K562 (cell line): ENCODE measurements at regions not wholly inside any gene's neighbourhood (a gene's known extent, or its start where the extent isn't known, plus 50 kb on each side); places are given as distances from the start of the nearest gene placed in this dataset.

Experiments used
- ATF1 ChIP-seq, 2 experiments: fragments of 450-650 bp in 1 of 2; IDR thresholded peaks; 2 replicates each; pipeline ENCODE4 v1.6.1; 2016; ENCODE audit warnings: missing compliant biosample characterization in 1 of 2, missing genetic modification characterization in 1 of 2
- BACH1 ChIP-seq: fragments of 200-800 bp; sonication (Bioruptor generic); IDR thresholded peaks from 2 replicates; pipeline ENCODE4 v1.6.1; 2016; ENCODE audit warnings: missing genetic modification characterization, missing compliant biosample characterization
- CCNT2 ChIP-seq: IDR thresholded peaks from 2 replicates; pipeline ENCODE4 v1.6.1; 2011; ENCODE audit warnings: borderline replicate concordance, low read depth, mild to moderate bottlenecking, moderate library complexity, mixed read lengths, low read length; ENCODE audit not compliant: insufficient read length; ENCODE audit errors: extremely low read depth
- CEBPG ChIP-seq, 3 experiments: fragments of 200-800 bp in 1 of 3; sonication (Bioruptor generic) in 1 of 3; sonication (generic) in 1 of 3; formaldehyde crosslinking in 1 of 3; IDR thresholded peaks in 2 of 3; conservative IDR thresholded peaks in 1 of 3; 2 replicates each; pipeline versions ENCODE4 v1.6.1 to v1.8.0; 2016 to 2022; ENCODE audit warnings: missing compliant biosample characterization in 2 of 3, missing genetic modification characterization in 2 of 3, mild to moderate bottlenecking in 1 of 3, missing genetic modification reagents in 1 of 3
- CREM ChIP-seq: IDR thresholded peaks from 2 replicates; pipeline ENCODE4 v1.6.1; 2014; ENCODE audit warnings: antibody characterized with exemption, low read depth
- CTBP1 ChIP-seq: fragments of 450-650 bp; IDR thresholded peaks from 2 replicates; pipeline ENCODE4 v1.6.1; 2016; ENCODE audit warnings: borderline replicate concordance
- ELF2 ChIP-seq: fragments of 250-450 bp; sonication (Bioruptor Pico); IDR thresholded peaks from 2 replicates; pipeline ENCODE4 v1.5.0; 2021; ENCODE audit warnings: mild to moderate bottlenecking
- GMEB1 ChIP-seq: fragments of 250-450 bp; sonication (Bioruptor Pico); IDR thresholded peaks from 2 replicates; pipeline ENCODE4 v1.4.0; 2020; ENCODE audit warnings: mild to moderate bottlenecking
- HDAC2 ChIP-seq: fragments of 450-650 bp; IDR thresholded peaks from 2 replicates; pipeline ENCODE4 v1.6.1; 2016; ENCODE audit warnings: mild to moderate bottlenecking
- MTA3 ChIP-seq: fragments of 450-650 bp; formaldehyde crosslinking; IDR thresholded peaks from 2 replicates; pipeline ENCODE4 v1.6.1; 2017; ENCODE audit warnings: mild to moderate bottlenecking, borderline replicate concordance
- NBN ChIP-seq: fragments of 450-650 bp; IDR thresholded peaks from 2 replicates; pipeline ENCODE4 v1.6.1; 2016; ENCODE audit warnings: low read depth, mild to moderate bottlenecking
- NFE2L1 ChIP-seq: fragments of 450-650 bp; IDR thresholded peaks from 2 replicates; pipeline ENCODE4 v1.6.1; 2016; ENCODE audit warnings: missing genetic modification characterization, low read depth, mild to moderate bottlenecking, missing compliant biosample characterization, moderate library complexity, borderline replicate concordance
- PRMT5 ChIP-seq: sonication (generic); formaldehyde crosslinking; IDR thresholded peaks from 2 replicates; pipeline ENCODE4 v1.5.0; 2020; ENCODE audit warnings: missing genetic modification reagents
- PRPF4 ChIP-seq: fragments of 200-400 bp; formaldehyde crosslinking; IDR thresholded peaks from one replicate; pipeline ENCODE4 v1.6.1; 2017; ENCODE audit warnings: low read length, low read depth, mild to moderate bottlenecking; ENCODE audit not compliant: insufficient read depth, poor library complexity, severe bottlenecking
- RBM17 ChIP-seq: fragments of 200-400 bp; formaldehyde crosslinking; IDR thresholded peaks from 2 replicates; pipeline ENCODE4 v1.6.1; 2017; ENCODE audit warnings: low read depth, mild to moderate bottlenecking, low read length, borderline replicate concordance
- SIN3B ChIP-seq: fragments of 450-650 bp; IDR thresholded peaks from 2 replicates; pipeline ENCODE4 v1.6.1; 2017; ENCODE audit warnings: low read depth, mild to moderate bottlenecking, moderate library complexity
- SMARCA4 ChIP-seq: fragments of 450-650 bp; IDR thresholded peaks from 2 replicates; pipeline ENCODE4 v1.6.1; 2016
- TFE3 ChIP-seq: fragments of 450-650 bp; formaldehyde crosslinking; IDR thresholded peaks from 2 replicates; pipeline ENCODE4 v1.4.0; 2020; ENCODE audit warnings: mild to moderate bottlenecking, mixed read lengths
- ZFPM2 ChIP-seq: fragments of 250-450 bp; sonication (Bioruptor Pico); IDR thresholded peaks from 2 replicates; pipeline ENCODE4 v1.5.1; 2022; ENCODE audit warnings: mild to moderate bottlenecking
- ZNF263 ChIP-seq: sonication (generic); formaldehyde crosslinking; IDR thresholded peaks from 2 replicates; pipeline ENCODE4 v1.8.0; 2022; ENCODE audit warnings: mild to moderate bottlenecking, missing genetic modification reagents, borderline replicate concordance
- ZNF445 ChIP-seq: fragments of 250-450 bp; sonication (Bioruptor Pico); IDR thresholded peaks from 2 replicates; pipeline ENCODE4 v1.4.0; 2020; ENCODE audit warnings: low read depth, mild to moderate bottlenecking, moderate library complexity
- ZNF561 ChIP-seq: fragments of 450-650 bp; formaldehyde crosslinking; conservative IDR thresholded peaks from 2 replicates; pipeline ENCODE4 v1.4.0; 2020; ENCODE audit warnings: mild to moderate bottlenecking, moderate library complexity
- TF ChIP-seq, protein P1 (sequence below): fragments of 450-650 bp; IDR thresholded peaks from 2 replicates; pipeline ENCODE4 v1.6.1; 2016

- no peak for TF ChIP-seq ZNF445
- 0 out of 2 replicates have a peak, but pooled peaks have one; percentile 37 for TF ChIP-seq NBN
- TF ChIP-seq ZNF263 (CRISPR knock-in tag) = no peak
- TF ChIP-seq, protein P1, sequence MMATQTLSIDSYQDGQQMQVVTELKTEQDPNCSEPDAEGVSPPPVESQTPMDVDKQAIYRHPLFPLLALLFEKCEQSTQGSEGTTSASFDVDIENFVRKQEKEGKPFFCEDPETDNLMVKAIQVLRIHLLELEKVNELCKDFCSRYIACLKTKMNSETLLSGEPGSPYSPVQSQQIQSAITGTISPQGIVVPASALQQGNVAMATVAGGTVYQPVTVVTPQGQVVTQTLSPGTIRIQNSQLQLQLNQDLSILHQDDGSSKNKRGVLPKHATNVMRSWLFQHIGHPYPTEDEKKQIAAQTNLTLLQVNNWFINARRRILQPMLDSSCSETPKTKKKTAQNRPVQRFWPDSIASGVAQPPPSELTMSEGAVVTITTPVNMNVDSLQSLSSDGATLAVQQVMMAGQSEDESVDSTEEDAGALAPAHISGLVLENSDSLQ = no peak
- no peak for TF ChIP-seq ZNF561 (CRISPR knock-in tag)
- TF ChIP-seq TFE3 (CRISPR knock-in tag) = no peak
- 0 out of 2 replicates have a peak, but pooled peaks have one; percentile 39 for TF ChIP-seq SMARCA4
- TF ChIP-seq MTA3 = no peak
- no peak for TF ChIP-seq RBM17
- TF ChIP-seq GMEB1 = no peak
- no peak for TF ChIP-seq CCNT2
- TF ChIP-seq BACH1 (tag) = 0 out of 2 replicates have a peak, but pooled peaks have one; percentile 23
- peak; percentile 24; the same call in 1 of the 2 replicates for TF ChIP-seq ATF1 (CRISPR knock-in tag; IDR thresholded peaks at IDR 0.05)
- peak; percentile 88 for TF ChIP-seq ATF1 (tag; IDR thresholded peaks at IDR 0.05)
- TF ChIP-seq SIN3B = no peak
- no peak for TF ChIP-seq PRMT5
- TF ChIP-seq CEBPG (CRISPR knock-in tag; IDR thresholded peaks at IDR 0.05) = no peak
- TF ChIP-seq CEBPG (tag; conservative IDR thresholded peaks at IDR 0.05 in 1 of 2, IDR thresholded peaks at IDR 0.05 in 1 of 2) = 0 out of 4 replicates have a peak, but pooled peaks of 1 of the 2 experiments have one; percentile 15
- TF ChIP-seq ZFPM2 (CRISPR knock-in tag) = no peak
- TF ChIP-seq PRPF4 = no peak
- TF ChIP-seq CTBP1 = 0 out of 2 replicates have a peak, but pooled peaks have one; percentile 35
- TF ChIP-seq HDAC2 = 0 out of 2 replicates have a peak, but pooled peaks have one; percentile 16
- TF ChIP-seq CREM = peak; percentile 72
- no peak for TF ChIP-seq ELF2 (CRISPR knock-in tag)
- TF ChIP-seq NFE2L1 (tag) = no peak
Observed at GRCh38 chr2:38474021-38474456, 97.0 kb upstream of the ATL2 start (continued).
